B cell (primary cell): ENCODE measurements at regions not wholly inside any gene's neighbourhood (a gene's known extent, or its start where the extent isn't known, plus 50 kb on each side); places are given as distances from the start of the nearest gene placed in this dataset.

Source experiments
- ATAC-seq: fragments of 200-7000 bp; cut with Tn5 transposase; one replicate; pipeline ENCODE4 v1.10.0; 2021; ENCODE audit warnings: low read depth, mild to moderate bottlenecking, moderate number of reproducible peaks, moderate library complexity
- CTCF ChIA-PET: fragments of 350-600 bp; sonication (Branson Sonifier 250); formaldehyde crosslinking; loops from one replicate; lab custom pipeline; 2021; ENCODE audit warnings: antibody characterized with exemption, inconsistent platforms; lab: Charles Lee
- POLR2A ChIA-PET: fragments of 350-600 bp; sonication (Branson Sonifier 250); formaldehyde crosslinking; loops from one replicate; lab custom pipeline; 2021; ENCODE audit warnings: antibody characterized with exemption; lab: Charles Lee
- DNase-seq: peaks from one replicate; pipeline ENCODE4 v3.0.0; 2013
- H2AFZ ChIP-seq: 2 replicates; pipeline ENCODE4 v1.6.1; 2012; ENCODE audit warnings: mild to moderate bottlenecking, low read depth, low read length; ENCODE audit not compliant: insufficient read depth, poor library complexity, severe bottlenecking
- H3K27ac ChIP-seq, 2 donors: 1 replicate in 1 of 2; 2 replicates in 1 of 2; pipeline ENCODE4 v1.5.1; 2012 to 2013; ENCODE audit warnings: low read length in 2 of 2, mild to moderate bottlenecking in 2 of 2, moderate library complexity in 1 of 2
- H3K27me3 ChIP-seq, 4 experiments: fragments of 200-600 bp in 1 of 4; sonication (generic) in 1 of 4; replicated peaks in 1 of 4; 1 replicate in 2 of 4; 2 replicates in 2 of 4; pipeline versions ENCODE4 v1.6.1 to v1.7.0; 2013 to 2016; ENCODE audit warnings: low read length in 3 of 4, mild to moderate bottlenecking in 2 of 4, mixed read lengths in 1 of 4, moderate library complexity in 1 of 4; ENCODE audit not compliant: insufficient read depth in 4 of 4, control insufficient read depth in 3 of 4; ENCODE audit errors: control extremely low read depth in 1 of 4
- H3K36me3 ChIP-seq, 2 experiments: replicated peaks in 1 of 2; 1 replicate in 1 of 2; 2 replicates in 1 of 2; pipeline versions ENCODE4 v1.6.1 to v1.7.1; 2013; ENCODE audit warnings: low read length in 1 of 2; ENCODE audit not compliant: insufficient read depth in 2 of 2, control insufficient read depth in 1 of 2; ENCODE audit errors: control extremely low read depth in 1 of 2, extremely low read depth in 1 of 2
- H3K4me1 ChIP-seq, 2 donors: fragments of 200-600 bp in 1 of 2; sonication (generic) in 1 of 2; 1 replicate in 1 of 2; 2 replicates in 1 of 2; pipeline versions ENCODE4 v1.5.1 to v1.6.1; 2013 to 2017; ENCODE audit warnings: low read length in 2 of 2; ENCODE audit not compliant: control insufficient read depth in 2 of 2, insufficient read depth in 2 of 2
- H3K4me2 ChIP-seq: replicated peaks from 2 replicates; pipeline ENCODE3; 2012; ENCODE audit warnings: mild to moderate bottlenecking, low read depth, low read length; ENCODE audit not compliant: poor library complexity, severe bottlenecking
- H3K4me3 ChIP-seq, 5 experiments: fragments of 200-600 bp in 1 of 5; sonication (generic) in 1 of 5; 1 replicate in 3 of 5; 2 replicates in 2 of 5; pipeline versions ENCODE4 v1.5.1 to v1.7.0; 2011 to 2016; ENCODE audit warnings: low read length in 4 of 5, mild to moderate bottlenecking in 4 of 5, low read depth in 2 of 5, control low read depth in 1 of 5, moderate library complexity in 1 of 5; ENCODE audit not compliant: insufficient read depth in 1 of 5; ENCODE audit errors: control extremely low read depth in 1 of 5, extremely low read depth in 1 of 5
- H3K79me2 ChIP-seq: fragments of 200-600 bp; sonication (generic); one replicate; pipeline ENCODE4 v1.6.0; 2016; ENCODE audit warnings: low read length; ENCODE audit not compliant: control insufficient read depth, insufficient read depth
- H3K9ac ChIP-seq: fragments of 200-600 bp; sonication (generic); 2 replicates; pipeline ENCODE4 v1.6.1; 2017; ENCODE audit warnings: mild to moderate bottlenecking, low read length, moderate library complexity
- H3K9me3 ChIP-seq, 3 donors: one replicate each; pipeline versions ENCODE4 v1.6.1 to v1.7.1; 2013; ENCODE audit warnings: low read length in 2 of 3; ENCODE audit not compliant: control insufficient read depth in 2 of 3, insufficient read depth in 1 of 3; ENCODE audit errors: control extremely low read depth in 1 of 3
- H4K20me1 ChIP-seq: 2 replicates; pipeline ENCODE4 v1.6.0; 2012; ENCODE audit warnings: mild to moderate bottlenecking, low read length; ENCODE audit not compliant: insufficient read depth, control insufficient read depth, poor library complexity, severe bottlenecking
- H3K27ac Mint-ChIP-seq: one replicate; pipeline ENCODE4 v1.8.0; 2021; ENCODE audit warnings: mixed read lengths
- H3K27me3 Mint-ChIP-seq: one replicate; pipeline ENCODE4 v1.8.0; 2021; ENCODE audit warnings: mixed read lengths
- H3K4me1 Mint-ChIP-seq: one replicate; pipeline ENCODE4 v1.8.0; 2021; ENCODE audit warnings: mixed read lengths
- H3K4me3 Mint-ChIP-seq: one replicate; pipeline ENCODE4 v1.8.0; 2021; ENCODE audit warnings: mixed read lengths
- H3K9me3 Mint-ChIP-seq: one replicate; pipeline ENCODE4 v1.8.0; 2022; ENCODE audit warnings: mixed read lengths; ENCODE audit not compliant: insufficient read depth
- EZH2 ChIP-seq: IDR thresholded peaks from 2 replicates; pipeline ENCODE4 v1.6.1; 2012; ENCODE audit warnings: borderline replicate concordance, low read depth, mild to moderate bottlenecking, moderate library complexity, low read length; ENCODE audit not compliant: insufficient read depth, poor library complexity, severe bottlenecking
- WGBS: methylation state at CpG from one replicate; pipeline ENCODE4 v1.1.5; 2013; ENCODE audit warnings: missing lambda C conversion rate; ENCODE audit not compliant: insufficient coverage; 5-methylcytosine and 5-hydroxymethylcytosine counted together
- intact Hi-C: fragments of 100-400 bp; cut with micrococcal nuclease; formaldehyde crosslinking; loops from one replicate; pipeline ENCODE4 v1.10.0; 2022
- TF ChIP-seq, protein P1 (sequence below): fragments of 200-600 bp; IDR thresholded peaks from one replicate; pipeline ENCODE4 v1.8.0; 2022; ENCODE audit warnings: antibody characterized with exemption, mild to moderate bottlenecking

GRCh38 chr6:122020588-122021264, 378.7 kb upstream of the HSF2 start:
- H3K4me1 ChIP-seq: no peaks in the 10 kb centered on the region
- H3K79me2 ChIP-seq: no peaks in the 10 kb centered on the region
- Mint-ChIP-seq H3K4me3 (no peak overlapping the region), H3K9me3 (no peaks in the 10 kb centered on the region), H3K27me3 (no peaks in the 10 kb centered on the region), H3K4me1 (no peaks in the 10 kb centered on the region), H3K27ac (no peak overlapping the region)
- ChIA-PET CTCF (no interaction called here), POLR2A (no interaction called here)
- H3K27ac ChIP-seq: no peak overlapping the region
- WGBS: 69% methylated on average over 2 of the region's 3 CpGs
- TF ChIP-seq, protein P1, sequence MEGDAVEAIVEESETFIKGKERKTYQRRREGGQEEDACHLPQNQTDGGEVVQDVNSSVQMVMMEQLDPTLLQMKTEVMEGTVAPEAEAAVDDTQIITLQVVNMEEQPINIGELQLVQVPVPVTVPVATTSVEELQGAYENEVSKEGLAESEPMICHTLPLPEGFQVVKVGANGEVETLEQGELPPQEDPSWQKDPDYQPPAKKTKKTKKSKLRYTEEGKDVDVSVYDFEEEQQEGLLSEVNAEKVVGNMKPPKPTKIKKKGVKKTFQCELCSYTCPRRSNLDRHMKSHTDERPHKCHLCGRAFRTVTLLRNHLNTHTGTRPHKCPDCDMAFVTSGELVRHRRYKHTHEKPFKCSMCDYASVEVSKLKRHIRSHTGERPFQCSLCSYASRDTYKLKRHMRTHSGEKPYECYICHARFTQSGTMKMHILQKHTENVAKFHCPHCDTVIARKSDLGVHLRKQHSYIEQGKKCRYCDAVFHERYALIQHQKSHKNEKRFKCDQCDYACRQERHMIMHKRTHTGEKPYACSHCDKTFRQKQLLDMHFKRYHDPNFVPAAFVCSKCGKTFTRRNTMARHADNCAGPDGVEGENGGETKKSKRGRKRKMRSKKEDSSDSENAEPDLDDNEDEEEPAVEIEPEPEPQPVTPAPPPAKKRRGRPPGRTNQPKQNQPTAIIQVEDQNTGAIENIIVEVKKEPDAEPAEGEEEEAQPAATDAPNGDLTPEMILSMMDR: no peak
- no peak for TF ChIP-seq EZH2
- ATAC-seq: no peak
- no peak overlapping the region for H3K4me2 ChIP-seq
- H3K4me3 ChIP-seq: no peak overlapping the region
- H3K9ac ChIP-seq: no peak overlapping the region
- no peak overlapping the region for H2AFZ ChIP-seq
- H3K9me3 ChIP-seq: no peaks in the 10 kb centered on the region
- no peaks in the 10 kb centered on the region for H3K36me3 ChIP-seq
- no peaks in the 10 kb centered on the region for H4K20me1 ChIP-seq
- intact Hi-C loops: no loop called here
- no peaks in the 10 kb centered on the region for H3K27me3 ChIP-seq
- DNase-seq: no peak

- H3K27ac ChIP-seq: no peak overlapping the region
- no peaks in the 10 kb centered on the region for H4K20me1 ChIP-seq
- CTCF ChIA-PET: no interaction called here
- no peak overlapping the region for H2AFZ ChIP-seq
- no peaks in the 10 kb centered on the region for H3K9me3 ChIP-seq
- no peaks in the 10 kb centered on the region for H3K27me3 ChIP-seq
- Mint-ChIP-seq H3K9me3 (no peaks in the 10 kb centered on the region), H3K27ac (no peak overlapping the region), H3K4me3 (no peak overlapping the region), H3K27me3 (no peaks in the 10 kb centered on the region), H3K4me1 (no peaks in the 10 kb centered on the region)
- intact Hi-C loops: no loop called here
- ATAC-seq (no peak), DNase-seq (no peak)
- no peaks in the 10 kb centered on the region for H3K79me2 ChIP-seq
- no peaks in the 10 kb centered on the region for H3K36me3 ChIP-seq
- WGBS: no CpG with 5 or more reads among the region's 1 CpG
- POLR2A ChIA-PET: no interaction called here
- TF ChIP-seq EZH2: no peak
- TF ChIP-seq, protein P1: no peak
- H3K4me1 ChIP-seq: no peaks in the 10 kb centered on the region
- H3K4me2 ChIP-seq: no peak overlapping the region
- no peak overlapping the region for H3K9ac ChIP-seq
- H3K4me3 ChIP-seq: no peak overlapping the region
These were observed 374.3 kb upstream of the HSF2 start for GRCh38 chr6:122025104-122025503.
